ENCODE measurements at regions not wholly inside any gene's neighbourhood (a gene's known extent, or its start where the extent isn't known, plus 50 kb on each side); places are given as distances from the start of the nearest gene placed in this dataset.

GRCh38 chr17:36829676-36830075, 107.6 kb upstream of the LHX1 start:
- peak; percentile 10 for DNase-seq (ENCODE audit: low read depth)
- H3K4me3 ChIP-seq (ENCODE audit: control insufficient read depth, low read depth, low read length): no peak overlapping the region
- TF ChIP-seq, protein P1, sequence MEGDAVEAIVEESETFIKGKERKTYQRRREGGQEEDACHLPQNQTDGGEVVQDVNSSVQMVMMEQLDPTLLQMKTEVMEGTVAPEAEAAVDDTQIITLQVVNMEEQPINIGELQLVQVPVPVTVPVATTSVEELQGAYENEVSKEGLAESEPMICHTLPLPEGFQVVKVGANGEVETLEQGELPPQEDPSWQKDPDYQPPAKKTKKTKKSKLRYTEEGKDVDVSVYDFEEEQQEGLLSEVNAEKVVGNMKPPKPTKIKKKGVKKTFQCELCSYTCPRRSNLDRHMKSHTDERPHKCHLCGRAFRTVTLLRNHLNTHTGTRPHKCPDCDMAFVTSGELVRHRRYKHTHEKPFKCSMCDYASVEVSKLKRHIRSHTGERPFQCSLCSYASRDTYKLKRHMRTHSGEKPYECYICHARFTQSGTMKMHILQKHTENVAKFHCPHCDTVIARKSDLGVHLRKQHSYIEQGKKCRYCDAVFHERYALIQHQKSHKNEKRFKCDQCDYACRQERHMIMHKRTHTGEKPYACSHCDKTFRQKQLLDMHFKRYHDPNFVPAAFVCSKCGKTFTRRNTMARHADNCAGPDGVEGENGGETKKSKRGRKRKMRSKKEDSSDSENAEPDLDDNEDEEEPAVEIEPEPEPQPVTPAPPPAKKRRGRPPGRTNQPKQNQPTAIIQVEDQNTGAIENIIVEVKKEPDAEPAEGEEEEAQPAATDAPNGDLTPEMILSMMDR (conservative IDR thresholded peaks at IDR 0.05; ENCODE audit: control insufficient read depth, insufficient read depth, low read depth, low read length): no peak

GRCh38 chr17:36833279-36833678, 104.0 kb upstream of the LHX1 start:
- no peak for DNase-seq (ENCODE audit: low read depth)
- no peak overlapping the region for H3K4me3 ChIP-seq (ENCODE audit: control insufficient read depth, low read depth, low read length)
- TF ChIP-seq, protein P1 (conservative IDR thresholded peaks at IDR 0.05; ENCODE audit: control insufficient read depth, insufficient read depth, low read depth, low read length): no peak

- H3K4me3 ChIP-seq (ENCODE audit: control insufficient read depth, low read depth, low read length): no peak overlapping the region
- DNase-seq (ENCODE audit: low read depth): no peak
- TF ChIP-seq, protein P1 (conservative IDR thresholded peaks at IDR 0.05; ENCODE audit: control insufficient read depth, insufficient read depth, low read depth, low read length): no peak
Measured at GRCh38 chr17:36835036-36835435, 102.2 kb upstream of the LHX1 start.

- H3K4me3 ChIP-seq (ENCODE audit: control insufficient read depth, low read depth, low read length): no peak overlapping the region
- no peak for DNase-seq (ENCODE audit: low read depth)
- TF ChIP-seq, protein P1 (conservative IDR thresholded peaks at IDR 0.05; ENCODE audit: control insufficient read depth, insufficient read depth, low read depth, low read length): no peak
Measured at GRCh38 chr17:36837195-36837938, 99.9 kb upstream of the LHX1 start.

- TF ChIP-seq, protein P1 (conservative IDR thresholded peaks at IDR 0.05; ENCODE audit: control insufficient read depth, insufficient read depth, low read depth, low read length): no peak
- H3K4me3 ChIP-seq (ENCODE audit: control insufficient read depth, low read depth, low read length): no peak overlapping the region
- DNase-seq (ENCODE audit: low read depth): no peak
Measured at GRCh38 chr17:36837939-36838272, 99.4 kb upstream of the LHX1 start.

DNA sequence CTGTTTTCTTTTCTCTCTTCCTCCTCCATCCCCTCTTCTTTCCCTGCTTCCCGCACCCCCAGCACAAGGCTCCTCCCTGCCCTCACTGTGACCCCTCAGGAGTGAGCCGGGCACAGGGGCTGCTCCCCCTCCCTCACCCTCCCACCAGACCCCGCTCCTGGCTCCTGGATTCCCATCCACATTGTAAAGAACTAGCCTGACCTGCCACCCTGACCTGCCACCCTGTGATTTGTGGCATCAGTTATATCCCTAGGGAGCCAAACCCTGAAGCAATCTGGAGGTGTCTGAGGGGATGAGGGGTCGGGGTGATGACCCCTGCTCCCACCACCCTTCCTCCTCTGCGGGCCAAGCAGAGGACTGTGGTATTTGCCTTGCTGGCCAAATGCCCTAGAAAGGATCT, 98.0 kb upstream of the LHX1 start:
- TF ChIP-seq, protein P1 (conservative IDR thresholded peaks at IDR 0.05; ENCODE audit: control insufficient read depth, insufficient read depth, low read depth, low read length): no peak
- no peak overlapping the region for H3K4me3 ChIP-seq (ENCODE audit: control insufficient read depth, low read depth, low read length)
- DNase-seq (ENCODE audit: low read depth): no peak

DNA sequence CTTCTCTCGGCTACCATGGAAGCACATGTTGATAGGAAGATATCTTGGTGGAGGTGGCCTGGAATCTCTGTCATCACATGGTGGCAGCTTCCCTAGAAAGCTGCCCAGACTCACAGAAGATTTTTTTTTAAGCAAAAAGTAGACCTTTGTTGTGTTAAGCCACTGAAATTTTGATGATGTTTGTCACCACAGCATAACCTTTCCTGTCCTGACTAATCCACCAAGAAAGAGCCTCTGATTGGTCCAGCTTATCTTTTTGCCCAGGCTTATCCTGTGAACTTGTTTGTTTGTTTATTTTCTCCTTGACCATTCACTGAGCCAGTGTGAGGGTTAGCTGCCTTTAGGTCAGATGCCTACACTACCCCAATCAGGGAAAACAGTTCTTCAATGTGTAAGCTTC, 96.5 kb upstream of the LHX1 start:
- H3K4me3 ChIP-seq (ENCODE audit: control insufficient read depth, low read depth, low read length): no peak overlapping the region
- no peak for DNase-seq (ENCODE audit: low read depth)
- TF ChIP-seq, protein P1 (conservative IDR thresholded peaks at IDR 0.05; ENCODE audit: control insufficient read depth, insufficient read depth, low read depth, low read length): no peak

Measured in fibroblast of mammary gland (primary cell).